ENCODE measurements at regions not wholly inside any gene's neighbourhood (a gene's known extent, or its start where the extent isn't known, plus 50 kb on each side); places are given as distances from the start of the nearest gene placed in this dataset.
A peak's percentile ranks its signal among the peaks of the same experiment; 100 is the strongest.

DNA sequence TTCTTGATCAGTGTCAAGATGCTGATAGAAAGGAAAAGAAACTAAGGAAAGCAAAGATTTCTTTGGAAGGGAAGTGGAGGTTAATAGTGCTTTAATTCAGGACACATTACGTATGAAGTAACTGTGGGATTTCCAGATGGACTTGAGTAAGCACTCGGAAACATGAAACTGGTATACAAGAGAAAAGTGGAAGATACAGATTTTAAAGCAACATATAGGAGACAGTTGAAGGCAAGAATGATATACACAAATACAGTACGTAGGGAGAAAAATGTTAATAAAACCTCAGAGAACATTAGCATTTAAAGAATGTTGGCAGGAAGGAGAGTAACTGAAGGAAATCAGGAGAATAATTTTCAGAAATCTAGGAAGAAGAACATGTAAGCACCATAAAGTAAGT, 730.9 kb upstream of the ADGRL2 start:
- Histone ChIP-seq H3K9me3 (ENCODE audit: low read length) (no peaks in the 10 kb centered on the region), H4K20me1 (ENCODE audit: insufficient read depth) (no peaks in the 10 kb centered on the region), H3K4me3 (ENCODE audit: low read length) (no peak overlapping the region), H2AFZ (ENCODE audit: low read depth, low read length) (no peak overlapping the region), H3K36me3 (ENCODE audit: insufficient read depth, low read length) (no peaks in the 10 kb centered on the region), H3K79me2 (replicated peaks; ENCODE audit: insufficient read depth, low read length) (no peaks in the 10 kb centered on the region), H3K27me3 (ENCODE audit: insufficient read depth, low read depth, low read length) (no peaks in the 10 kb centered on the region), H3K9me2 (ENCODE audit: insufficient read depth, low read length) (no peaks in the 10 kb centered on the region), H3K27ac (ENCODE audit: low read length) (no peak overlapping the region), H3F3A (ENCODE audit: insufficient read depth, low read length, poor library complexity, severe bottlenecking) (peaks cover 7% of the 10 kb centered on the region), H3K4me2 (ENCODE audit: low read length) (no peak overlapping the region), H3K9ac (ENCODE audit: low read length) (no peak overlapping the region)
- TF ChIP-seq MXI1 (conservative IDR thresholded peaks at IDR 0.05; ENCODE audit: poor library complexity, severe bottlenecking) (no peak), CTCF (IDR thresholded peaks at IDR 0.05; ENCODE audit: poor library complexity, severe bottlenecking) (no peak), RAD21 (conservative IDR thresholded peaks at IDR 0.05) (no peak), POLR2AphosphoS5 (IDR thresholded peaks at IDR 0.05) (no peak), EZH2 (IDR thresholded peaks at IDR 0.05; ENCODE audit: borderline replicate concordance, insufficient read depth, low read length, poor library complexity, severe bottlenecking) (no peak)

DNA sequence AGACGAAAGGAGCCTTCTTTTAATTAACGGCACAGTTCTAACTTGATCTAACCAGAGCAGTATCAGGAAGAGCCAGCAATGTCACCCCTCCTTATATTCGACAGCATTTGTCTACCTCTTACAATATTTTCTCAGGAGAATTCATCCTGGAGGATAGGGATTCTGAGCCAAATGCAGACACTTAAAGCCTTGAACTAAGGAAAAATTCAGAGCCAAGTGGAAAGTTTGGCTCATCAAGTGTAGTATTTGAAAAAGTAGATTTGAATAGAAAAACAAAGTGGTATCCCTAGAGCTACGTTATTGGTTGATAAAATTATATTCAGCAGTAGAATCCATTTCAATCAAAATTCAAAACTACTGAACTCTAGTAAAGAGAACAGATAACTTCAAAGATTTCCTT, 732.0 kb upstream of the ADGRL2 start:
- no peak overlapping the region for H3K9ac ChIP-seq (ENCODE audit: low read length)
- no peaks in the 10 kb centered on the region for H3K36me3 ChIP-seq (ENCODE audit: insufficient read depth, low read length)
- no peaks in the 10 kb centered on the region for H3K27me3 ChIP-seq (ENCODE audit: insufficient read depth, low read depth, low read length)
- no peaks in the 10 kb centered on the region for H3K9me2 ChIP-seq (ENCODE audit: insufficient read depth, low read length)
- H4K20me1 ChIP-seq (ENCODE audit: insufficient read depth), result no peaks in the 10 kb centered on the region
- TF ChIP-seq SMC3 (conservative IDR thresholded peaks at IDR 0.05; ENCODE audit: poor library complexity), result no peak
- no peak for TF ChIP-seq POLR2AphosphoS5 (IDR thresholded peaks at IDR 0.05)
- no peak overlapping the region for H2AFZ ChIP-seq (ENCODE audit: low read depth, low read length)
- H3K4me2 ChIP-seq (ENCODE audit: low read length), result no peak overlapping the region
- no peak overlapping the region for H3K4me3 ChIP-seq (ENCODE audit: low read length)
- peaks cover 7% of the 10 kb centered on the region for H3F3A ChIP-seq (ENCODE audit: insufficient read depth, low read length, poor library complexity, severe bottlenecking)
- no peak overlapping the region for H3K27ac ChIP-seq (ENCODE audit: low read length)
- no peaks in the 10 kb centered on the region for H3K79me2 ChIP-seq (replicated peaks; ENCODE audit: insufficient read depth, low read length)
- no peaks in the 10 kb centered on the region for H3K9me3 ChIP-seq (ENCODE audit: low read length)

- no peaks in the 10 kb centered on the region for H3K36me3 ChIP-seq (ENCODE audit: insufficient read depth, low read length)
- H3K4me2 ChIP-seq (ENCODE audit: low read length), result no peak overlapping the region
- TF ChIP-seq RAD21 (conservative IDR thresholded peaks at IDR 0.05) (no peak), REST (IDR thresholded peaks at IDR 0.05; ENCODE audit: borderline replicate concordance) (no peak), TAF1 (IDR thresholded peaks at IDR 0.05; ENCODE audit: low read depth) (no peak), POLR2AphosphoS5 (IDR thresholded peaks at IDR 0.05) (no peak), EZH2 (IDR thresholded peaks at IDR 0.05; ENCODE audit: borderline replicate concordance, insufficient read depth, low read length, poor library complexity, severe bottlenecking) (no peak), MXI1 (conservative IDR thresholded peaks at IDR 0.05; ENCODE audit: poor library complexity, severe bottlenecking) (no peak), CTCF (IDR thresholded peaks at IDR 0.05; ENCODE audit: poor library complexity, severe bottlenecking) (no peak), EP300 (conservative IDR thresholded peaks at IDR 0.05; ENCODE audit: poor library complexity, severe bottlenecking) (no peak), SMC3 (conservative IDR thresholded peaks at IDR 0.05; ENCODE audit: poor library complexity) (no peak)
- H3K9me3 ChIP-seq (ENCODE audit: low read length), result no peaks in the 10 kb centered on the region
- H3K27me3 ChIP-seq (ENCODE audit: insufficient read depth, low read depth, low read length), result no peaks in the 10 kb centered on the region
- no peak overlapping the region for H3K4me3 ChIP-seq (ENCODE audit: low read length)
- no peak overlapping the region for H3K9ac ChIP-seq (ENCODE audit: low read length)
- H3K9me2 ChIP-seq (ENCODE audit: insufficient read depth, low read length), result no peaks in the 10 kb centered on the region
- H3K27ac ChIP-seq (ENCODE audit: low read length), result peak overlapping the region; percentile 9
- no peak overlapping the region for H2AFZ ChIP-seq (ENCODE audit: low read depth, low read length)
- no peaks in the 10 kb centered on the region for H4K20me1 ChIP-seq (ENCODE audit: insufficient read depth)
- no peaks in the 10 kb centered on the region for H3K79me2 ChIP-seq (replicated peaks; ENCODE audit: insufficient read depth, low read length)
- H3F3A ChIP-seq (ENCODE audit: insufficient read depth, low read length, poor library complexity, severe bottlenecking), result no peaks in the 10 kb centered on the region
Observed at GRCh38 chr1:81053826-81054225, 746.9 kb upstream of the ADGRL2 start.

Measured in neural cell (in vitro differentiated cells).